ENCODE measurements at regions not wholly inside any gene's neighbourhood (a gene's known extent, or its start where the extent isn't known, plus 50 kb on each side); places are given as distances from the start of the nearest gene placed in this dataset.

GRCh38 chr4:123585111-123585510 is 188.5 kb downstream of the SPRY1 start:
- DNase-seq (ENCODE audit: low read depth), result no peak
- CTCF ChIA-PET, result no interaction called here

DNA sequence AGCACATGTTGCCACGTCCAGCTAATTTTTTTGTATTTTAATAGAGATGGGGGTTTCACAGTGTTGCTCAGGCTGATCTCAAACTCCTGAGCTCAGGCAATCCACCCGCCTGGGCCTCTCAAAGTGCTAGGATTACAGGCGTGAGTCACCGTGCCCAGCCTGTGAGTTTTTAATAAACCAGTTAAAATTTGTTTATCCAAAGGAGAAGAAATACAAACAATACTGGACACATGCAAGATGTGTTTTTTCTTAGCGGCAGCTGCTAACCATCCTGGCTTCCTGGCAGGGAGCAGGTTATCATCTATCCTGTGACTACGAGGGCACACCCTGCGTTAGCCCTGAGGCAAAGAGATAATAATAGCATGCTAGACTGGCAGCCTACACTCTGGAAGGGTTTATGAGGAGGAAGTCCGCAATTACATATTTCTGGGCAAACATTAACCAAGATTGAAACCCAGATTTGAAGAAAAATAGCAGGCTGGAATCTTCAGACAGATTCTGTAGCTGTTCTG is 191.4 kb downstream of the SPRY1 start:
- CTCF ChIA-PET, result interaction anchor here (1.3 to 2.3 kb wide), 2 partner anchors 23 to 62 kb away, joined by 4 to 9 read pairs; no protein-coding TSS in a partner anchor
- H3K36me3 ChIP-seq (ENCODE audit: control insufficient read depth, insufficient read depth, low read length), result no peaks in the 10 kb centered on the region
- POLR2A ChIA-PET, result no interaction called here
- peak; percentile 83 for DNase-seq (ENCODE audit: low read depth)
- no peak overlapping the region for H3K4me3 ChIP-seq (ENCODE audit: low read depth, low read length)
- TF ChIP-seq, protein P1, sequence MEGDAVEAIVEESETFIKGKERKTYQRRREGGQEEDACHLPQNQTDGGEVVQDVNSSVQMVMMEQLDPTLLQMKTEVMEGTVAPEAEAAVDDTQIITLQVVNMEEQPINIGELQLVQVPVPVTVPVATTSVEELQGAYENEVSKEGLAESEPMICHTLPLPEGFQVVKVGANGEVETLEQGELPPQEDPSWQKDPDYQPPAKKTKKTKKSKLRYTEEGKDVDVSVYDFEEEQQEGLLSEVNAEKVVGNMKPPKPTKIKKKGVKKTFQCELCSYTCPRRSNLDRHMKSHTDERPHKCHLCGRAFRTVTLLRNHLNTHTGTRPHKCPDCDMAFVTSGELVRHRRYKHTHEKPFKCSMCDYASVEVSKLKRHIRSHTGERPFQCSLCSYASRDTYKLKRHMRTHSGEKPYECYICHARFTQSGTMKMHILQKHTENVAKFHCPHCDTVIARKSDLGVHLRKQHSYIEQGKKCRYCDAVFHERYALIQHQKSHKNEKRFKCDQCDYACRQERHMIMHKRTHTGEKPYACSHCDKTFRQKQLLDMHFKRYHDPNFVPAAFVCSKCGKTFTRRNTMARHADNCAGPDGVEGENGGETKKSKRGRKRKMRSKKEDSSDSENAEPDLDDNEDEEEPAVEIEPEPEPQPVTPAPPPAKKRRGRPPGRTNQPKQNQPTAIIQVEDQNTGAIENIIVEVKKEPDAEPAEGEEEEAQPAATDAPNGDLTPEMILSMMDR (IDR thresholded peaks at IDR 0.05; ENCODE audit: insufficient read depth, low read depth, low read length), result no peak
- H3K27me3 ChIP-seq (ENCODE audit: control insufficient read depth, insufficient read depth, low read length), result no peaks in the 10 kb centered on the region

More at GRCh38 chr4:123585111-123585510, 188.5 kb downstream of the SPRY1 start:
- TF ChIP-seq, protein P1 (IDR thresholded peaks at IDR 0.05; ENCODE audit: insufficient read depth, low read depth, low read length), result no peak
- H3K4me3 ChIP-seq (ENCODE audit: low read depth, low read length), result no peak overlapping the region
- no peaks in the 10 kb centered on the region for H3K27me3 ChIP-seq (ENCODE audit: control insufficient read depth, insufficient read depth, low read length)
- H3K36me3 ChIP-seq (ENCODE audit: control insufficient read depth, insufficient read depth, low read length), result no peaks in the 10 kb centered on the region
- POLR2A ChIA-PET, result no interaction called here

DNA sequence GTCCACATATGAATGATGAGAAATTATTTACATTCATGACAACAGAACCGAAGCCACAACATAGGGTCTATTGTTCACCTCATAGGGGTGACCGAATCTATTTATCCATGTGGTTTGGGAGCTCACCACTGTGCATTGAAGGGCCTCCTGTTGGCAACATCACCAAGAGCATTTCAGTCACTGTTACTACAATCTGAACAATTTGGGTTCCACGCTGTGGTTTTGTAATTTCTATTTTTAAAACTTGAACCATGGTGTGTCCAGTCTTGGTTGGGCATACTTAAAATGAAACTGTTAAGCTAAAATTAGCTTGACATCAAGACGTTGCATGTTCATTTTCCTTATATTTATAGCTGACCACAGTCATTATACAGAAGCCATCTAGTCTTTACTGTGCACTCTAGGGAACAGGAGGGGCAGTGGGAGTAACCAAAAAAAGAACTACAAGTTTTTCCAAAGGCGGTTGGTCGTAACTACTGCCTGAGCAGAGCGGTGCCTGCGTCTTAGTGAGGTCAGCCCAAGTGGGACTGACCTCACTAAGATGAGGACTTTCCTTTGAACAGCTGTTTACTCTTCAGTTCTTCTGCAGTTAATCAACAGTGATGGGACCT is 192.1 kb downstream of the SPRY1 start:
- Histone ChIP-seq H3K27me3 (ENCODE audit: control insufficient read depth, insufficient read depth, low read length) (no peaks in the 10 kb centered on the region), H3K36me3 (ENCODE audit: control insufficient read depth, insufficient read depth, low read length) (no peaks in the 10 kb centered on the region), H3K4me3 (ENCODE audit: low read depth, low read length) (no peak overlapping the region)
- ChIA-PET CTCF (interaction anchor here (1.3 to 2.3 kb wide), 2 partner anchors 24 to 61 kb away, joined by 4 to 9 read pairs; no protein-coding TSS in a partner anchor), POLR2A (no interaction called here)
- TF ChIP-seq, protein P1 (IDR thresholded peaks at IDR 0.05; ENCODE audit: insufficient read depth, low read depth, low read length), result no peak
- DNase-seq (ENCODE audit: low read depth), result no peak

DNA sequence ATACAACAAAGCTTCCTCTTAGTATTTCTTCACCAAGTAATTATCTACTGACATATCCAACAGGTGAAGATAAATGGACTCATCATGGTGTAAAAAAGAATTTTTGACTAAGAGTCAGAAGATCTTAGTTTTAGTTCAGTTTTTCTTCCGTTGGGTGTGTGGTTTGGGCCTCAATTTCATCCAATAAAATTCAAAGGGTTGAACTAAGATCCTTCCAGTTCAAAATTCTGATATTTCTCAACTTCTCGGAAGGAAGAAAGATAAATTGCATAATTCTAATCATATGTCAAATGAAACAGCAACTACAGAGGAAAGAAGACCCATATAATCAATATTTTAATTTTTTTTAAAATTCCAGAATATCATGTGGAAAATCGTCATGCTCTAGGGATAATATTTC is 192.7 kb downstream of the SPRY1 start:
- ChIA-PET POLR2A (no interaction called here), CTCF (interaction anchor here (0.6 to 2.3 kb wide), 3 partner anchors 24 to 101 kb away, joined by 4 to 9 read pairs (median 4); no protein-coding TSS in a partner anchor)
- TF ChIP-seq, protein P1 (IDR thresholded peaks at IDR 0.05; ENCODE audit: insufficient read depth, low read depth, low read length), result no peak
- Histone ChIP-seq H3K4me3 (ENCODE audit: low read depth, low read length) (no peak overlapping the region), H3K36me3 (ENCODE audit: control insufficient read depth, insufficient read depth, low read length) (no peaks in the 10 kb centered on the region), H3K27me3 (ENCODE audit: control insufficient read depth, insufficient read depth, low read length) (no peaks in the 10 kb centered on the region)
- DNase-seq (ENCODE audit: low read depth), result no peak

DNA sequence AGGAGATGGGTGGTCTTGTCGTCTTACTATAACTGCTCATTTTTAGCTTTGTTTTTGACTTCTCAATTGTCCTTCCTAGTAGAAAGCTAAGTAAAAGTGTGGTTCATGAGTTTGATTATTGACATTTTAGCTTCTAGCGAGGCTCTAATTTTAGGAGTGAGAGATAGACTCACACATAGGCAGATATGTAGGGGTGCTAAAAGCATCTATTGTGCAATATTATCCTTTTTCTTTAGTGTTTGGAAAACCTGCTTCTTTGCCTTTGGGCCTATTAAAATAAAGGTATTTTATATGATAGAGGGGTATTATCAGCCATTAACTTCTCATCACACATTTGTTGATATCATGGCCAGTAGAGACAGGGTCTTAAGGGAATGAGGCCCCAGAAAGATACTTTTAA is 195.3 kb downstream of the SPRY1 start:
- H3K27me3 ChIP-seq (ENCODE audit: control insufficient read depth, insufficient read depth, low read length), result no peaks in the 10 kb centered on the region
- TF ChIP-seq, protein P1 (IDR thresholded peaks at IDR 0.05; ENCODE audit: insufficient read depth, low read depth, low read length), result no peak
- no peaks in the 10 kb centered on the region for H3K36me3 ChIP-seq (ENCODE audit: control insufficient read depth, insufficient read depth, low read length)
- ChIA-PET CTCF (no interaction called here), POLR2A (no interaction called here)
- no peak overlapping the region for H3K4me3 ChIP-seq (ENCODE audit: low read depth, low read length)
- DNase-seq (ENCODE audit: low read depth), result no peak
